HCT116 (cell line): ENCODE measurements at regions not wholly inside any gene's neighbourhood (a gene's known extent, or its start where the extent isn't known, plus 50 kb on each side); places are given as distances from the start of the nearest gene placed in this dataset.

Experiments used
- ATAC-seq: fragments of 200-7000 bp; cut with Tn5 transposase; 2 replicates; pipeline ENCODE4 v1.9.1; 2020; ENCODE audit warnings: mild to moderate bottlenecking, moderate library complexity
- BruUV-seq: library from RNA; stranded (reverse); fragments of 400-500 nt; replicated peaks from 2 replicates; lab custom pipeline; 2021; lab: Mats Ljungman, UMichigan
- CTCF ChIA-PET: fragments of 300-600 bp; sonication (Branson Sonifier 250); formaldehyde crosslinking; loops from one replicate; lab custom pipeline; 2021; ENCODE audit warnings: antibody characterized with exemption; lab: Charles Lee
- POLR2A ChIA-PET: fragments of 300-600, 350-600 bp; sonication (Branson Sonifier 250); formaldehyde crosslinking; loops from one replicate; lab custom pipeline; 2021; ENCODE audit warnings: antibody characterized with exemption; lab: Charles Lee
- RAD21 ChIA-PET, 2 experiments: fragments of 300-600 bp; sonication (Branson Sonifier 250); formaldehyde crosslinking; loops; one replicate each; lab custom pipeline; 2023; ENCODE audit warnings: low total read pairs in 2 of 2; ENCODE audit not compliant: uncharacterized antibody in 2 of 2, unreplicated experiment in 2 of 2, low non-redundant PET in 1 of 2; lab: Charles Lee
- DNase-seq: peaks from one replicate; pipeline ENCODE4 v3.0.0-alpha.2; 2010; ENCODE audit warnings: low read depth, low spot score
- H2AFZ ChIP-seq: fragments of 200-600 bp; shearing (Covaris generic), sonication (generic); 2 replicates; pipeline ENCODE4 v1.6.1; 2017; ENCODE audit warnings: low read depth, mixed run types, mixed read lengths, antibody characterized with exemption, low read length; ENCODE audit not compliant: poor library complexity, severe bottlenecking
- H3K27ac ChIP-seq: 2 replicates; pipeline ENCODE4 v1.5.1; 2012; ENCODE audit warnings: low read depth, low read length
- H3K27me3 ChIP-seq: fragments of 200-600 bp; sonication (generic); 2 replicates; pipeline ENCODE4 v1.6.1; 2016; ENCODE audit warnings: mixed run types, low read length, mixed read lengths; ENCODE audit not compliant: insufficient read depth
- H3K36me3 ChIP-seq, 2 experiments: fragments of 200-500 bp in 1 of 2; fragments of 200-600 bp in 1 of 2; sonication (Bioruptor generic) in 1 of 2; sonication (generic) in 1 of 2; 2 replicates each; pipeline versions ENCODE4 v1.5.1 to v1.6.1; 2014 to 2016; ENCODE audit warnings: low read length in 2 of 2, inconsistent platforms in 1 of 2, mixed read lengths in 1 of 2, mixed run types in 1 of 2; ENCODE audit not compliant: insufficient read depth in 2 of 2, control insufficient read depth in 1 of 2
- H3K4me1 ChIP-seq, 2 experiments: fragments of 200-600 bp in 1 of 2; sonication (generic) in 1 of 2; 2 replicates each; pipeline versions ENCODE4 v1.5.1 to v1.6.1; 2012 to 2017; ENCODE audit warnings: low read length in 2 of 2, inconsistent platforms in 1 of 2, mild to moderate bottlenecking in 1 of 2, mixed read lengths in 1 of 2, mixed run types in 1 of 2, moderate library complexity in 1 of 2; ENCODE audit not compliant: insufficient read depth in 2 of 2, control insufficient read depth in 1 of 2
- H3K4me2 ChIP-seq: fragments of 200-600 bp; sonication (generic); 2 replicates; pipeline ENCODE4 v1.6.1; 2017; ENCODE audit warnings: mixed run types, low read length, mixed read lengths
- H3K4me3 ChIP-seq, 2 experiments: fragments of 200-600 bp in 1 of 2; sonication (generic) in 1 of 2; replicated peaks in 1 of 2; 2 replicates each; pipeline ENCODE4 v1.5.1; 2011 to 2016; ENCODE audit warnings: low read length in 2 of 2, control low read depth in 1 of 2, low read depth in 1 of 2, mild to moderate bottlenecking in 1 of 2, mixed read lengths in 1 of 2, mixed run types in 1 of 2
- H3K79me2 ChIP-seq: fragments of 200-600 bp; sonication (generic); 2 replicates; pipeline ENCODE4 v1.6.1; 2017; ENCODE audit warnings: mild to moderate bottlenecking, mixed run types, low read length, moderate library complexity, mixed read lengths; ENCODE audit not compliant: insufficient read depth
- H3K9ac ChIP-seq: fragments of 200-600 bp; sonication (generic); 2 replicates; pipeline ENCODE4 v1.6.1; 2016; ENCODE audit warnings: low read length, mixed read lengths
- H3K9me2 ChIP-seq: fragments of 200-600 bp; sonication (generic), shearing (Covaris generic); 2 replicates; pipeline ENCODE4 v1.6.1; 2017; ENCODE audit warnings: mixed run types, mild to moderate bottlenecking, moderate library complexity; ENCODE audit not compliant: insufficient read depth
- H3K9me3 ChIP-seq, 2 experiments: fragments of 200-500 bp in 1 of 2; fragments of 200-600 bp in 1 of 2; sonication (Bioruptor generic) in 1 of 2; sonication (generic) in 1 of 2; 2 replicates each; pipeline ENCODE4 v1.6.1; 2014 to 2017; ENCODE audit warnings: low read length in 2 of 2, mixed read lengths in 2 of 2, inconsistent platforms in 1 of 2, low read depth in 1 of 2, mild to moderate bottlenecking in 1 of 2, mixed run types in 1 of 2, moderate library complexity in 1 of 2; ENCODE audit not compliant: control insufficient read depth in 1 of 2, insufficient read depth in 1 of 2
- H4K20me1 ChIP-seq: fragments of 200-600 bp; sonication (generic), shearing (Covaris generic); 2 replicates; pipeline ENCODE4 v1.6.1; 2017; ENCODE audit warnings: mixed run types, mild to moderate bottlenecking, moderate library complexity; ENCODE audit not compliant: insufficient read depth
- ATF3 ChIP-seq: IDR thresholded peaks from 2 replicates; pipeline ENCODE4 v1.6.1; 2012
- CEBPB ChIP-seq: IDR thresholded peaks from 2 replicates; pipeline ENCODE4 v1.6.1; 2012; ENCODE audit warnings: low read depth
- CTCF ChIP-seq, 3 experiments: fragments of 200-600 bp in 1 of 3; sonication (generic) in 1 of 3; IDR thresholded peaks in 2 of 3; conservative IDR thresholded peaks in 1 of 3; 2 replicates each; pipeline ENCODE4 v1.5.1; 2012 to 2017; ENCODE audit warnings: low read depth in 2 of 3, low read length in 2 of 3, antibody characterized with exemption in 1 of 3, borderline replicate concordance in 1 of 3, control low read depth in 1 of 3, mild to moderate bottlenecking in 1 of 3, mixed read lengths in 1 of 3, mixed run types in 1 of 3, moderate library complexity in 1 of 3; ENCODE audit not compliant: insufficient read depth in 1 of 3
- EGR1 ChIP-seq: IDR thresholded peaks from 2 replicates; pipeline ENCODE4 v1.6.1; 2012; ENCODE audit warnings: low read depth
- ELF1 ChIP-seq: IDR thresholded peaks from 2 replicates; pipeline ENCODE4 v1.6.1; 2012; ENCODE audit warnings: low read depth, borderline replicate concordance
- EZH2phosphoT487 ChIP-seq: fragments of 200-600 bp; IDR thresholded peaks from 2 replicates; pipeline ENCODE4 v1.6.1; 2018; ENCODE audit warnings: antibody characterized with exemption, borderline replicate concordance
- MAX ChIP-seq: IDR thresholded peaks from 2 replicates; pipeline ENCODE4 v1.6.1; 2012
- RAD21 ChIP-seq: IDR thresholded peaks from 2 replicates; pipeline ENCODE4 v1.6.1; 2012; ENCODE audit warnings: low read depth, mild to moderate bottlenecking
- REST ChIP-seq: IDR thresholded peaks from 2 replicates; pipeline ENCODE4 v1.6.1; 2012; ENCODE audit warnings: low read depth
- SP1 ChIP-seq: IDR thresholded peaks from 2 replicates; pipeline ENCODE4 v1.6.1; 2012; ENCODE audit warnings: low read depth
- TCF7L2 ChIP-seq: IDR thresholded peaks from 2 replicates; pipeline ENCODE4 v1.7.0; 2011; ENCODE audit warnings: borderline replicate concordance, inconsistent platforms; ENCODE audit not compliant: insufficient read depth, insufficient read length; ENCODE audit errors: extremely low read depth
- YY1 ChIP-seq: IDR thresholded peaks from 2 replicates; pipeline ENCODE4 v1.6.1; 2011; ENCODE audit warnings: low read length, low read depth, moderate library complexity, mild to moderate bottlenecking; ENCODE audit not compliant: insufficient replicate concordance; ENCODE audit errors: extremely low read depth
- ZBTB33 ChIP-seq: IDR thresholded peaks from 2 replicates; pipeline ENCODE4 v1.6.1; 2011; ENCODE audit warnings: mild to moderate bottlenecking, low read length, moderate library complexity; ENCODE audit not compliant: insufficient replicate concordance; ENCODE audit errors: extremely low read depth
- ZFX ChIP-seq: fragments of 450-650 bp; IDR thresholded peaks from 2 replicates; pipeline ENCODE4 v1.6.1; 2017
- ZNF274 ChIP-seq: fragments of 200-500 bp; sonication (Bioruptor generic); IDR thresholded peaks from 2 replicates; pipeline ENCODE4 v1.6.1; 2014; ENCODE audit warnings: mild to moderate bottlenecking, low read depth, low read length, inconsistent platforms
- intact Hi-C: fragments of 100-400 bp; cut with micrococcal nuclease; formaldehyde crosslinking; loops from 2 replicates; pipeline ENCODE4 v1.10.0; 2022

- Histone ChIP-seq H4K20me1 (no peaks in the 10 kb centered on the region), H3K36me3 (0 out of 4 replicates have a peak, but pooled peaks cover 0 to 3% of the 10 kb centered on the region in 2 experiments), H3K4me2 (no peak overlapping the region), H3K9me2 (no peaks in the 10 kb centered on the region), H3K4me1 (no peaks in the 10 kb centered on the region), H3K4me3 (no peak overlapping the region), H3K9ac (no peak overlapping the region), H3K9me3 (no peaks in the 10 kb centered on the region), H2AFZ (no peak overlapping the region), H3K27ac (no peak overlapping the region), H3K79me2 (no peaks in the 10 kb centered on the region; the same call in 1 of the 2 replicates), H3K27me3 (no peaks in the 10 kb centered on the region)
- ChIA-PET CTCF (no interaction called here), POLR2A (no interaction called here), RAD21 (no interaction called here)
- TF ChIP-seq MAX (no peak), EZH2phosphoT487 (no peak), TCF7L2 (no peak), ZBTB33 (no peak), CEBPB (no peak), YY1 (no peak), RAD21 (no peak), EGR1 (no peak), ZFX (no peak), CTCF (IDR thresholded peaks at IDR 0.05 in 2 of 3, conservative IDR thresholded peaks at IDR 0.05 in 1 of 3; ENCODE audit: borderline replicate concordance in 1 of 3, insufficient read depth in 1 of 3, low read depth in 2 of 3, low read length in 2 of 3) (no peak), ZNF274 (no peak), SP1 (no peak), ATF3 (no peak), REST (no peak), ELF1 (no peak)
- BruUV-seq: no TSS peak
- ATAC-seq: no peak
- intact Hi-C loops: no loop called here
- DNase-seq: no peak
These were observed 127.8 kb upstream of the TIAM1 start for GRCh38 chr21:31471865-31472264.
